K562 (cell line): ENCODE measurements at regions not wholly inside any gene's neighbourhood (a gene's known extent, or its start where the extent isn't known, plus 50 kb on each side); places are given as distances from the start of the nearest gene placed in this dataset.

Source experiments
- ATAC-seq: fragments of 200-7000 bp; cut with Tn5 transposase; 3 replicates; pipeline ENCODE4 v1.9.1; 2020; ENCODE audit warnings: moderate library complexity
- BruUV-seq: library from RNA; stranded (reverse); fragments of 400-500 nt; replicated peaks from 2 replicates; lab custom pipeline; 2021; lab: Mats Ljungman, UMichigan
- CTCF ChIA-PET: fragments of 300-600 bp; formaldehyde crosslinking; extraction: SDS; loops from one replicate; lab custom pipeline; 2021; ENCODE audit warnings: low intra/inter-chr PET ratio; lab: Yijun Ruan, JAX
- POLR2A ChIA-PET: fragments of 300-600, 350-650 bp; sonication (Branson Sonifier 250); formaldehyde crosslinking; extraction: SDS; loops from one replicate; lab custom pipeline; 2021; ENCODE audit warnings: antibody characterized with exemption, inconsistent platforms; lab: Yijun Ruan, JAX
- DNase-seq, 4 experiments: peaks; one replicate each; pipeline versions ENCODE4 v3.0.0 to v3.0.0-alpha.2; 2011 to 2018; ENCODE audit warnings: low spot score in 3 of 4, mixed read lengths in 3 of 4; ENCODE audit errors: extremely low read depth in 1 of 4
- FAIRE-seq: peaks from 2 replicates; lab custom pipeline; 2011; peaks lifted over from hg19 to GRCh38; lab: Jason Lieb, UNC
- H2AFZ ChIP-seq: 2 replicates; pipeline ENCODE4 v1.6.0; 2011; ENCODE audit warnings: low read depth, low read length, control low read depth, inconsistent platforms
- H3K27ac ChIP-seq: fragments of 200-600 bp; 3 replicates; pipeline ENCODE4 v1.8.0; 2011; ENCODE audit warnings: low read depth, mild to moderate bottlenecking, control low read depth, inconsistent platforms, low read length, moderate library complexity, mixed read lengths; ENCODE audit errors: extremely low read depth
- H3K27me3 ChIP-seq, 2 experiments: fragments of 300-600 bp in 1 of 2; 2 replicates in 1 of 2; 3 replicates in 1 of 2; pipeline versions ENCODE4 v1.6.0 to v1.8.0; 2011; ENCODE audit warnings: inconsistent platforms in 2 of 2, low read length in 2 of 2, mild to moderate bottlenecking in 1 of 2, mixed read lengths in 1 of 2, moderate library complexity in 1 of 2; ENCODE audit not compliant: control insufficient read depth in 2 of 2, insufficient read depth in 2 of 2
- H3K36me3 ChIP-seq: fragments of 300-600 bp; 3 replicates; pipeline ENCODE4 v1.8.0; 2011; ENCODE audit warnings: mild to moderate bottlenecking, low read length, inconsistent platforms; ENCODE audit not compliant: control insufficient read depth, insufficient read depth
- H3K4me1 ChIP-seq, 2 experiments: fragments of 200-600 bp in 1 of 2; replicated peaks in 1 of 2; 2 replicates in 1 of 2; 3 replicates in 1 of 2; pipeline versions ENCODE4 v1.5.1 to v1.8.0; 2011; ENCODE audit warnings: inconsistent platforms in 2 of 2, low read length in 2 of 2, mild to moderate bottlenecking in 1 of 2, mixed read lengths in 1 of 2, moderate library complexity in 1 of 2; ENCODE audit not compliant: control insufficient read depth in 2 of 2, insufficient read depth in 2 of 2
- H3K4me2 ChIP-seq: 2 replicates; pipeline ENCODE4 v1.6.1; 2011; ENCODE audit warnings: low read length, control low read depth, inconsistent platforms, mixed read lengths; ENCODE audit not compliant: insufficient read depth
- H3K4me3 ChIP-seq: fragments of 200-600 bp; sonication (generic), shearing (Covaris generic); 2 replicates; pipeline ENCODE4 v1.5.1; 2016; ENCODE audit warnings: control low read depth, inconsistent platforms
- H3K79me2 ChIP-seq: fragments of 200-600 bp; 3 replicates; pipeline ENCODE4 v1.8.0; 2011; ENCODE audit warnings: low read length, inconsistent platforms; ENCODE audit not compliant: control insufficient read depth, insufficient read depth
- H3K9ac ChIP-seq, 2 experiments: 2 replicates each; pipeline versions ENCODE4 v1.6.0 to v1.6.1; 2011; ENCODE audit warnings: low read depth in 2 of 2, low read length in 2 of 2, control low read depth in 1 of 2, inconsistent platforms in 1 of 2, mild to moderate bottlenecking in 1 of 2, mixed read lengths in 1 of 2; ENCODE audit not compliant: insufficient read depth in 1 of 2
- H3K9me1 ChIP-seq: one replicate; pipeline ENCODE4 v1.6.0; 2011; ENCODE audit warnings: inconsistent platforms, mild to moderate bottlenecking, low read length, moderate library complexity; ENCODE audit not compliant: control insufficient read depth, insufficient read depth
- H3K9me3 ChIP-seq: replicated peaks from 2 replicates; pipeline ENCODE4 v1.5.1; 2011; ENCODE audit warnings: low read depth, low read length, inconsistent platforms; ENCODE audit not compliant: control insufficient read depth, insufficient read depth
- H4K20me1 ChIP-seq: replicated peaks from 2 replicates; pipeline ENCODE4 v1.6.1; 2011; ENCODE audit warnings: low read length, inconsistent platforms, mixed read lengths; ENCODE audit not compliant: control insufficient read depth, insufficient read depth
- EHMT2 ChIP-seq: fragments of 450-650 bp; IDR thresholded peaks from 2 replicates; pipeline ENCODE4 v1.6.1; 2018; ENCODE audit warnings: antibody characterized with exemption
- FIP1L1 ChIP-seq: fragments of 200-400 bp; formaldehyde crosslinking; IDR thresholded peaks from 2 replicates; pipeline ENCODE4 v1.6.1; 2018; ENCODE audit warnings: mild to moderate bottlenecking, low read depth, low read length; ENCODE audit not compliant: poor library complexity, severe bottlenecking
- FOXK2 ChIP-seq, 2 experiments: fragments of 450-650 bp; IDR thresholded peaks in 1 of 2; conservative IDR thresholded peaks in 1 of 2; 2 replicates each; pipeline ENCODE4 v1.6.1; 2016; ENCODE audit warnings: low read depth in 2 of 2, mild to moderate bottlenecking in 1 of 2
- HDAC6 ChIP-seq: IDR thresholded peaks from 2 replicates; pipeline ENCODE4 v1.6.1; 2012; ENCODE audit warnings: low read depth, mild to moderate bottlenecking, control low read depth, inconsistent platforms, low read length, moderate library complexity
- HDAC8 ChIP-seq: fragments of 450-650 bp; IDR thresholded peaks from 2 replicates; pipeline ENCODE4 v1.6.1; 2016; ENCODE audit warnings: mild to moderate bottlenecking, missing genetic modification characterization, moderate library complexity, missing compliant biosample characterization
- KLF10 ChIP-seq: fragments of 250-450 bp; sonication (Bioruptor Pico); IDR thresholded peaks from 2 replicates; pipeline ENCODE4 v1.6.1; 2021; ENCODE audit warnings: matching md5 sums
- LCOR ChIP-seq: sonication (generic); formaldehyde crosslinking; IDR thresholded peaks from 2 replicates; pipeline ENCODE4 v1.8.0; 2022; ENCODE audit warnings: mild to moderate bottlenecking, missing genetic modification reagents
- NEUROD1 ChIP-seq: fragments of 150-350 bp; IDR thresholded peaks from 2 replicates; pipeline ENCODE4 v1.6.1; 2014; ENCODE audit warnings: borderline replicate concordance, low read length, low read depth; ENCODE audit not compliant: partially characterized antibody
- NFATC3 ChIP-seq: fragments of 450-650 bp; IDR thresholded peaks from 2 replicates; pipeline ENCODE4 v1.6.1; 2017; ENCODE audit warnings: mild to moderate bottlenecking
- PURB ChIP-seq: sonication (generic); formaldehyde crosslinking; IDR thresholded peaks from 2 replicates; pipeline ENCODE4 v1.9.0; 2021; ENCODE audit warnings: low read depth, mild to moderate bottlenecking, missing genetic modification reagents
- SIN3B ChIP-seq: fragments of 450-650 bp; IDR thresholded peaks from 2 replicates; pipeline ENCODE4 v1.6.1; 2017; ENCODE audit warnings: low read depth, mild to moderate bottlenecking, moderate library complexity
- SMAD3 ChIP-seq: fragments of 450-650 bp; formaldehyde crosslinking; conservative IDR thresholded peaks from 2 replicates; pipeline ENCODE4 v1.4.0; 2020; ENCODE audit warnings: mild to moderate bottlenecking
- TBL1XR1 ChIP-seq, 2 experiments: IDR thresholded peaks; 2 replicates each; pipeline ENCODE4 v1.6.1; 2012; ENCODE audit warnings: improper control_type of control experiment in 2 of 2, low read length in 2 of 2, mild to moderate bottlenecking in 1 of 2
- ZNF212 ChIP-seq: fragments of 450-650 bp; formaldehyde crosslinking; IDR thresholded peaks from 2 replicates; pipeline ENCODE4 v1.4.0; 2020; ENCODE audit warnings: mild to moderate bottlenecking
- WGBS: fragments of 100-300 bp; shearing (Covaris generic); methylation state at CpG from one replicate; pipeline ENCODE4 v1.1.6; 2016; ENCODE audit warnings: low coverage, mixed read lengths; ENCODE audit not compliant: insufficient coverage; ENCODE audit errors: missing lambda C conversion rate; 5-methylcytosine and 5-hydroxymethylcytosine counted together
- in situ Hi-C: fragments of 300-500 bp; cut with MboI; formaldehyde crosslinking; loops from 4 replicates; pipeline ENCODE4 v1.15.0; 2018; ENCODE audit warnings: inconsistent platforms, mixed read lengths
- intact Hi-C: fragments of 100-400 bp; cut with micrococcal nuclease; formaldehyde crosslinking; loops from 2 replicates; pipeline ENCODE4 v1.14.2; 2022
- TF ChIP-seq, protein P1 (sequence below): fragments of 250-450 bp; sonication (Bioruptor Pico); IDR thresholded peaks from 2 replicates; pipeline ENCODE4 v1.5.0; 2022; ENCODE audit warnings: mild to moderate bottlenecking
- TF ChIP-seq, protein P2 (sequence below), 2 experiments: IDR thresholded peaks; 2 replicates each; pipeline ENCODE4 v1.6.1; 2012; ENCODE audit warnings: improper control_type of control experiment in 2 of 2, low read depth in 2 of 2, low read length in 2 of 2, borderline replicate concordance in 1 of 2
- TF ChIP-seq, protein P3 (sequence below): sonication (generic); formaldehyde crosslinking; IDR thresholded peaks from 2 replicates; pipeline ENCODE4 v1.8.0; 2022; ENCODE audit warnings: missing genetic modification reagents, mild to moderate bottlenecking, borderline replicate concordance

DNA sequence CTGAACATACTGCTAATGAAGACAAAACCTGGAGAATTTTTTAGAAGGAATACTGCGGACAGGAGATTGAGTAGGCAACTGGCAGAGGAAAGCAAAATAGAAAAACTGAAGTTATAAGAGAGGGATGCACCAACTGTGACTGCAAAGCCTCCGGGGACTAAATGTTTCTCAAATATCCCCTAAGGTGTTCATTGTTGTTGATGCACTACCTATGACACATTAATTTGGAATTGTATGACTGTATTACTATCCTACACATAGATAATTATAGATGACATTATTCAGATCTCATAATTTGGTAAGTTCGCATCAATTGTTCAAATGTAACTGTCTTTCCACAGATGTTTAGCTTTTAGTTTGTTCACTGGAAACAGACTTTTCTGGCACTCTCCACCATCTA is 341.1 kb downstream of the MMUT start:
- H3K27me3 ChIP-seq, result no peaks in the 10 kb centered on the region
- BruUV-seq, result no TSS peak
- FAIRE-seq (no peak), ATAC-seq (no peak), DNase-seq (no peak)
- no peaks in the 10 kb centered on the region for H3K36me3 ChIP-seq
- no peak overlapping the region for H3K9ac ChIP-seq
- no peaks in the 10 kb centered on the region for H3K79me2 ChIP-seq
- no peaks in the 10 kb centered on the region for H3K9me3 ChIP-seq
- in situ Hi-C loops, result no loop called here
- no peak overlapping the region for H3K4me3 ChIP-seq
- intact Hi-C loops, result no loop called here
- H3K4me1 ChIP-seq, result no peaks in the 10 kb centered on the region
- H2AFZ ChIP-seq, result no peak overlapping the region
- H3K9me1 ChIP-seq, result no peaks in the 10 kb centered on the region
- H3K4me2 ChIP-seq, result no peak overlapping the region
- WGBS, result 2% methylated on average over 3 of the region's 3 CpGs
- ChIA-PET POLR2A (no interaction called here), CTCF (no interaction called here)
- H4K20me1 ChIP-seq, result no peaks in the 10 kb centered on the region
- no peak overlapping the region for H3K27ac ChIP-seq
- TF ChIP-seq FOXK2 (conservative IDR thresholded peaks at IDR 0.05 in 1 of 2, IDR thresholded peaks at IDR 0.05 in 1 of 2; ENCODE audit: low read depth in 2 of 2), result no peak
- TF ChIP-seq HDAC6, result no peak
- TF ChIP-seq, protein P1, sequence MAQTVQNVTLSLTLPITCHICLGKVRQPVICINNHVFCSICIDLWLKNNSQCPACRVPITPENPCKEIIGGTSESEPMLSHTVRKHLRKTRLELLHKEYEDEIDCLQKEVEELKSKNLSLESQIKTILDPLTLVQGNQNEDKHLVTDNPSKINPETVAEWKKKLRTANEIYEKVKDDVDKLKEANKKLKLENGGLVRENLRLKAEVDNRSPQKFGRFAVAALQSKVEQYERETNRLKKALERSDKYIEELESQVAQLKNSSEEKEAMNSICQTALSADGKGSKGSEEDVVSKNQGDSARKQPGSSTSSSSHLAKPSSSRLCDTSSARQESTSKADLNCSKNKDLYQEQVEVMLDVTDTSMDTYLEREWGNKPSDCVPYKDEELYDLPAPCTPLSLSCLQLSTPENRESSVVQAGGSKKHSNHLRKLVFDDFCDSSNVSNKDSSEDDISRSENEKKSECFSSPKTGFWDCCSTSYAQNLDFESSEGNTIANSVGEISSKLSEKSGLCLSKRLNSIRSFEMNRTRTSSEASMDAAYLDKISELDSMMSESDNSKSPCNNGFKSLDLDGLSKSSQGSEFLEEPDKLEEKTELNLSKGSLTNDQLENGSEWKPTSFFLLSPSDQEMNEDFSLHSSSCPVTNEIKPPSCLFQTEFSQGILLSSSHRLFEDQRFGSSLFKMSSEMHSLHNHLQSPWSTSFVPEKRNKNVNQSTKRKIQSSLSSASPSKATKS, result no peak
- TF ChIP-seq FIP1L1, result no peak
- TF ChIP-seq EHMT2, result no peak
- no peak for TF ChIP-seq KLF10 (CRISPR knock-in tag)
- TF ChIP-seq TBL1XR1 (IDR thresholded peaks at IDR 0.05; ENCODE audit: low read length in 2 of 2), result no peak
- TF ChIP-seq NEUROD1, result no peak
- TF ChIP-seq SIN3B, result no peak
- TF ChIP-seq, protein P2, sequence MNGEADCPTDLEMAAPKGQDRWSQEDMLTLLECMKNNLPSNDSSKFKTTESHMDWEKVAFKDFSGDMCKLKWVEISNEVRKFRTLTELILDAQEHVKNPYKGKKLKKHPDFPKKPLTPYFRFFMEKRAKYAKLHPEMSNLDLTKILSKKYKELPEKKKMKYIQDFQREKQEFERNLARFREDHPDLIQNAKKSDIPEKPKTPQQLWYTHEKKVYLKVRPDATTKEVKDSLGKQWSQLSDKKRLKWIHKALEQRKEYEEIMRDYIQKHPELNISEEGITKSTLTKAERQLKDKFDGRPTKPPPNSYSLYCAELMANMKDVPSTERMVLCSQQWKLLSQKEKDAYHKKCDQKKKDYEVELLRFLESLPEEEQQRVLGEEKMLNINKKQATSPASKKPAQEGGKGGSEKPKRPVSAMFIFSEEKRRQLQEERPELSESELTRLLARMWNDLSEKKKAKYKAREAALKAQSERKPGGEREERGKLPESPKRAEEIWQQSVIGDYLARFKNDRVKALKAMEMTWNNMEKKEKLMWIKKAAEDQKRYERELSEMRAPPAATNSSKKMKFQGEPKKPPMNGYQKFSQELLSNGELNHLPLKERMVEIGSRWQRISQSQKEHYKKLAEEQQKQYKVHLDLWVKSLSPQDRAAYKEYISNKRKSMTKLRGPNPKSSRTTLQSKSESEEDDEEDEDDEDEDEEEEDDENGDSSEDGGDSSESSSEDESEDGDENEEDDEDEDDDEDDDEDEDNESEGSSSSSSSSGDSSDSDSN (IDR thresholded peaks at IDR 0.05; ENCODE audit: borderline replicate concordance in 1 of 2, low read depth in 2 of 2, low read length in 2 of 2), result no peak
- no peak for TF ChIP-seq ZNF212 (CRISPR knock-in tag)
- no peak for TF ChIP-seq PURB (CRISPR knock-in tag)
- no peak for TF ChIP-seq LCOR (CRISPR knock-in tag)
- TF ChIP-seq HDAC8, result no peak
- TF ChIP-seq, protein P3, sequence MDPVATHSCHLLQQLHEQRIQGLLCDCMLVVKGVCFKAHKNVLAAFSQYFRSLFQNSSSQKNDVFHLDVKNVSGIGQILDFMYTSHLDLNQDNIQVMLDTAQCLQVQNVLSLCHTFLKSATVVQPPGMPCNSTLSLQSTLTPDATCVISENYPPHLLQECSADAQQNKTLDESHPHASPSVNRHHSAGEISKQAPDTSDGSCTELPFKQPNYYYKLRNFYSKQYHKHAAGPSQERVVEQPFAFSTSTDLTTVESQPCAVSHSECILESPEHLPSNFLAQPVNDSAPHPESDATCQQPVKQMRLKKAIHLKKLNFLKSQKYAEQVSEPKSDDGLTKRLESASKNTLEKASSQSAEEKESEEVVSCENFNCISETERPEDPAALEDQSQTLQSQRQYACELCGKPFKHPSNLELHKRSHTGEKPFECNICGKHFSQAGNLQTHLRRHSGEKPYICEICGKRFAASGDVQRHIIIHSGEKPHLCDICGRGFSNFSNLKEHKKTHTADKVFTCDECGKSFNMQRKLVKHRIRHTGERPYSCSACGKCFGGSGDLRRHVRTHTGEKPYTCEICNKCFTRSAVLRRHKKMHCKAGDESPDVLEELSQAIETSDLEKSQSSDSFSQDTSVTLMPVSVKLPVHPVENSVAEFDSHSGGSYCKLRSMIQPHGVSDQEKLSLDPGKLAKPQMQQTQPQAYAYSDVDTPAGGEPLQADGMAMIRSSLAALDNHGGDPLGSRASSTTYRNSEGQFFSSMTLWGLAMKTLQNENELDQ (CRISPR knock-in tag), result no peak
- TF ChIP-seq SMAD3 (CRISPR knock-in tag), result no peak
- TF ChIP-seq NFATC3, result no peak
